ENCODE measurements at regions not wholly inside any gene's neighbourhood (a gene's known extent, or its start where the extent isn't known, plus 50 kb on each side); places are given as distances from the start of the nearest gene placed in this dataset.
A peak's percentile ranks its signal among the peaks of the same experiment; 100 is the strongest.
"Not testable (repeated sequence)": the region's sequence is repeated elsewhere in the genome, so short reads cannot be mapped to it uniquely, and the experiment has no call there.

GRCh38 chr14:106026026-106026425, 499.6 kb downstream of the TMEM121 start:
- no peak for DNase-seq

GRCh38 chr14:106027759-106028158, 501.4 kb downstream of the TMEM121 start:
- DNase-seq, result not testable (repeated sequence)

GRCh38 chr14:106029959-106030358, 503.6 kb downstream of the TMEM121 start:
- DNase-seq, result no peak

- DNase-seq, result no peak
Observed at GRCh38 chr14:106037380-106037779, 511.0 kb downstream of the TMEM121 start.

GRCh38 chr14:106038263-106038662, 511.9 kb downstream of the TMEM121 start:
- DNase-seq, result no peak

- no peak for DNase-seq
Observed at GRCh38 chr14:106039400-106039799, 513.0 kb downstream of the TMEM121 start.

GRCh38 chr14:106044515-106044914, 518.1 kb downstream of the TMEM121 start:
- no peak for DNase-seq

- peak in 1 of 56 donors; percentile 16 for DNase-seq
Observed at GRCh38 chr14:106044949-106045596, 518.7 kb downstream of the TMEM121 start.

GRCh38 chr14:106051796-106052195, 525.4 kb downstream of the TMEM121 start:
- no peak for DNase-seq

GRCh38 chr14:106055289-106055688, 528.9 kb downstream of the TMEM121 start:
- DNase-seq, result no peak

- no peak for DNase-seq
Observed at GRCh38 chr14:106058342-106058741, 532.0 kb downstream of the TMEM121 start.

GRCh38 chr14:106060276-106060975, 534.0 kb downstream of the TMEM121 start:
- DNase-seq, result no peak

GRCh38 chr14:106061877-106062500, 535.6 kb downstream of the TMEM121 start:
- DNase-seq, result not testable (repeated sequence)

- DNase-seq, result no peak
Observed at GRCh38 chr14:106062502-106063272, 536.3 kb downstream of the TMEM121 start.

GRCh38 chr14:106067935-106068334, 541.6 kb downstream of the TMEM121 start:
- DNase-seq, result no peak

GRCh38 chr14:106069804-106070625, 543.6 kb downstream of the TMEM121 start:
- no peak for DNase-seq

- DNase-seq, result no peak
Observed at GRCh38 chr14:106080922-106081321, 554.5 kb downstream of the TMEM121 start.

GRCh38 chr14:106081721-106082120, 555.3 kb downstream of the TMEM121 start:
- DNase-seq, result not testable (repeated sequence)

GRCh38 chr14:106083082-106083481, 556.7 kb downstream of the TMEM121 start:
- no peak for DNase-seq

- DNase-seq, result no peak
Observed at GRCh38 chr14:106087837-106088236, 561.5 kb downstream of the TMEM121 start.

- DNase-seq, result not testable (repeated sequence)
Observed at GRCh38 chr14:106088860-106089259, 562.5 kb downstream of the TMEM121 start.
